ENCODE measurements at regions not wholly inside any gene's neighbourhood (a gene's known extent, or its start where the extent isn't known, plus 50 kb on each side); places are given as distances from the start of the nearest gene placed in this dataset.

DNA sequence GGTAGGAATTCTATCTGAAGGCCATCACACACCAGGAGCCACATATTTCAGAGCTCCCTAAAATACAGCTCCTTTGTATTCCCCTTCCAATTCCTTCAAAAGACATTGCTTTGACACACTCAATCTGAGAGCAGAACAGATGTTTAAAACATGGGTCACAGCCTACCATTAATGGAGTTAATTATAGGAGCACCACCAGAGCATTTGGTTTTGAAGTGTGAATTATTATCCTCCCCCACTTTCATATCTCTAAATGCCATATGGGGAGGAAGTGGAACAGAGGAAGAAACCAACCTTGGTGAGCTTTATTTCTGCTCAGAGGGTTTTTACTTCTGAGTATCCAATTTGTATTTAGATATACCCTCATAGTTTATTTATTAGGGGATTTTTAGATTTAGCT is 50.7 kb upstream of the TNFRSF21 start:
- Histone ChIP-seq H3K4me2 (ENCODE audit: low read length) (no peak overlapping the region), H3K27ac (ENCODE audit: low read depth, low read length) (no peak overlapping the region), H3K4me1 (ENCODE audit: control insufficient read depth, low read length) (no peaks in the 10 kb centered on the region), H4K20me1 (ENCODE audit: control insufficient read depth, insufficient read depth, low read depth, low read length) (no peaks in the 10 kb centered on the region), H3K36me3 (ENCODE audit: control insufficient read depth, low read length) (no peaks in the 10 kb centered on the region), H3F3A (ENCODE audit: control insufficient read depth, insufficient read depth) (no peaks in the 10 kb centered on the region), H3K27me3 (ENCODE audit: control insufficient read depth, low read length) (peaks cover 22% of the 10 kb centered on the region), H3K9me3 (ENCODE audit: control insufficient read depth, insufficient read depth, low read length) (no peaks in the 10 kb centered on the region), H3K9me2 (replicated peaks; ENCODE audit: control insufficient read depth, low read length) (no peaks in the 10 kb centered on the region), H3K79me2 (ENCODE audit: control insufficient read depth, low read length) (no peaks in the 10 kb centered on the region), H3K4me3 (ENCODE audit: low read length) (no peak overlapping the region)
- no peak for TF ChIP-seq CTCF (IDR thresholded peaks at IDR 0.05; ENCODE audit: low read depth, low read length, poor library complexity, severe bottlenecking)
- TF ChIP-seq EZH2phosphoT487 (IDR thresholded peaks at IDR 0.05; ENCODE audit: borderline replicate concordance, low read length): no peak

DNA sequence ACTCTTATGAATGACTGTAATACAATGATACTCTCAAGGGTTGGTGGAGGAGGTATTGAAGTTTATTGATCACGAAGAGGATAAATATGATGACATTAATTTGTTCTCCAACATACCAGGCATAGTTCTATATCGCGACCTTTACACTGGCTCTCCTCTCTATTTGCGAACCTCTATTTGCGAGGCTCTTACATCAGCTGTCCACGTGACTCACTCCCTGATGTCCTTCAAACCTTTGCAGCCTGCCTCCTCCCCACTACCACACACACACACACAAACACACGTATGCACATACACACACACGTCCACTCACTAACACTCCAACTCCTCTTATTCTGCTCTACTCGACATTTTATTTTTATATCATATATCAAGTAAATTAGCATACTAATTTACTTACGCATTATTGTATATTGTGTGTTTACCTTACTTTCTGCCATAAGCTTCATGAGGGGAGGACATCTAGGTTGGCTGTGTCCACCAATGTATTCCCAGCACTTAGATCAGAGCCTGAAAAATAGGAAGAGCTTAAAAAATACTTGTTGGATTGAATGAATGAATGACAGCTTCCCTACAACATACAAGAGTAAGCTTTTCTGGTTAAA is 53.3 kb upstream of the TNFRSF21 start:
- H3K79me2 ChIP-seq (ENCODE audit: control insufficient read depth, low read length): no peaks in the 10 kb centered on the region
- no peak overlapping the region for H3K4me3 ChIP-seq (ENCODE audit: low read length)
- H3K9me3 ChIP-seq (ENCODE audit: control insufficient read depth, insufficient read depth, low read length): no peaks in the 10 kb centered on the region
- TF ChIP-seq EZH2phosphoT487 (IDR thresholded peaks at IDR 0.05; ENCODE audit: borderline replicate concordance, low read length) (no peak), CTCF (IDR thresholded peaks at IDR 0.05; ENCODE audit: low read depth, low read length, poor library complexity, severe bottlenecking) (no peak)
- H3K36me3 ChIP-seq (ENCODE audit: control insufficient read depth, low read length): no peaks in the 10 kb centered on the region
- no peaks in the 10 kb centered on the region for H3F3A ChIP-seq (ENCODE audit: control insufficient read depth, insufficient read depth)
- H4K20me1 ChIP-seq (ENCODE audit: control insufficient read depth, insufficient read depth, low read depth, low read length): no peaks in the 10 kb centered on the region
- no peaks in the 10 kb centered on the region for H3K4me1 ChIP-seq (ENCODE audit: control insufficient read depth, low read length)
- no peak overlapping the region for H3K27ac ChIP-seq (ENCODE audit: low read depth, low read length)
- no peaks in the 10 kb centered on the region for H3K9me2 ChIP-seq (replicated peaks; ENCODE audit: control insufficient read depth, low read length)
- H3K27me3 ChIP-seq (ENCODE audit: control insufficient read depth, low read length): peaks cover 12% of the 10 kb centered on the region
- H3K4me2 ChIP-seq (ENCODE audit: low read length): no peak overlapping the region

DNA sequence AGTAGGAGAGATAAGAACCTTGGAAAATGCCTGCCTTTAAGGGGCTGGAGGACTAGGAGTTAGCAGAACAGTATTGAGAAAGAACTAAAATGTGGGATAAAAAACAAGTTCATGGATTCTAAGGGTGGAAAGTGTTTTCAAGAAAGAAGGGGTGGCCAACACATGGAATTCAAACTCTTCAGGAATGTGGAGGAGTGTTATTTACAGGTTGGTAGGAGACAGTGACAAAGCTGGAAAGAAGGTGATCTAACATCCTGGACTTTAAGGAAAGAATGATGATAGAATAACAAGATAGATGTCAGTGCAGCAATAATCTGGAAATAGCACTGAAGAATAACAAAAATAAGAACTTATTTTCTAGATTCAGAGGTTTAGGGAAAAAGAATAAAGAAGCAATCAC is 54.0 kb upstream of the TNFRSF21 start:
- no peaks in the 10 kb centered on the region for H4K20me1 ChIP-seq (ENCODE audit: control insufficient read depth, insufficient read depth, low read depth, low read length)
- no peaks in the 10 kb centered on the region for H3K36me3 ChIP-seq (ENCODE audit: control insufficient read depth, low read length)
- H3K4me3 ChIP-seq (ENCODE audit: low read length): no peak overlapping the region
- no peaks in the 10 kb centered on the region for H3K9me3 ChIP-seq (ENCODE audit: control insufficient read depth, insufficient read depth, low read length)
- H3K9me2 ChIP-seq (replicated peaks; ENCODE audit: control insufficient read depth, low read length): no peaks in the 10 kb centered on the region
- no peak overlapping the region for H3K4me2 ChIP-seq (ENCODE audit: low read length)
- TF ChIP-seq CTCF (IDR thresholded peaks at IDR 0.05; ENCODE audit: low read depth, low read length, poor library complexity, severe bottlenecking): no peak
- no peak for TF ChIP-seq EZH2phosphoT487 (IDR thresholded peaks at IDR 0.05; ENCODE audit: borderline replicate concordance, low read length)
- H3K27ac ChIP-seq (ENCODE audit: low read depth, low read length): no peak overlapping the region
- H3K27me3 ChIP-seq (ENCODE audit: control insufficient read depth, low read length): peaks cover 7% of the 10 kb centered on the region
- no peaks in the 10 kb centered on the region for H3F3A ChIP-seq (ENCODE audit: control insufficient read depth, insufficient read depth)
- no peaks in the 10 kb centered on the region for H3K79me2 ChIP-seq (ENCODE audit: control insufficient read depth, low read length)
- no peaks in the 10 kb centered on the region for H3K4me1 ChIP-seq (ENCODE audit: control insufficient read depth, low read length)

Data from DOHH2 (cell line).